DND-41 (cell line): ENCODE measurements at regions not wholly inside any gene's neighbourhood (a gene's known extent, or its start where the extent isn't known, plus 50 kb on each side); places are given as distances from the start of the nearest gene placed in this dataset.

Experiments
- ATAC-seq: fragments of 200-7000 bp; cut with Tn5 transposase; 3 replicates; pipeline ENCODE4 v1.9.1; 2021; ENCODE audit warnings: low read depth; ENCODE audit not compliant: insufficient read depth
- DNase-seq: peaks from one replicate; pipeline ENCODE4 v3.0.0-alpha.2; 2020
- H2AFZ ChIP-seq: 2 replicates; pipeline ENCODE4 v1.6.0; 2012; ENCODE audit warnings: low read depth, low read length
- H3K27ac ChIP-seq: 2 replicates; pipeline ENCODE4 v1.5.1; 2012; ENCODE audit warnings: low read length, inconsistent platforms
- H3K27me3 ChIP-seq: fragments of 200-600 bp; sonication (generic); 2 replicates; pipeline ENCODE4 v1.6.0; 2012; ENCODE audit warnings: low read length, mild to moderate bottlenecking, inconsistent platforms; ENCODE audit not compliant: insufficient read depth, poor library complexity
- H3K36me3 ChIP-seq: 2 replicates; pipeline ENCODE4 v1.5.1; 2012; ENCODE audit warnings: low read length, inconsistent platforms; ENCODE audit not compliant: insufficient read depth
- H3K4me1 ChIP-seq: 2 replicates; pipeline ENCODE4 v1.5.1; 2012; ENCODE audit warnings: mild to moderate bottlenecking, low read length; ENCODE audit not compliant: insufficient read depth
- H3K4me2 ChIP-seq: 2 replicates; pipeline ENCODE4 v1.6.0; 2012; ENCODE audit warnings: mild to moderate bottlenecking, moderate library complexity, low read length, inconsistent platforms; ENCODE audit not compliant: insufficient read depth
- H3K4me3 ChIP-seq, 2 experiments: fragments of 200-600 bp in 1 of 2; shearing (Covaris generic) in 1 of 2; 2 replicates each; pipeline ENCODE4 v1.5.1; 2012 to 2016; ENCODE audit warnings: inconsistent platforms in 2 of 2, low read length in 2 of 2, mild to moderate bottlenecking in 2 of 2, low read depth in 1 of 2, moderate library complexity in 1 of 2
- H3K79me2 ChIP-seq: 2 replicates; pipeline ENCODE4 v1.6.0; 2012; ENCODE audit warnings: low read length, inconsistent platforms; ENCODE audit not compliant: insufficient read depth
- H3K9ac ChIP-seq: 2 replicates; pipeline ENCODE4 v1.6.0; 2012; ENCODE audit warnings: low read depth, mild to moderate bottlenecking, inconsistent platforms, low read length, moderate library complexity
- H3K9me3 ChIP-seq: 2 replicates; pipeline ENCODE4 v1.5.1; 2012; ENCODE audit warnings: low read length, moderate library complexity, mild to moderate bottlenecking, inconsistent platforms; ENCODE audit not compliant: insufficient read depth, severe bottlenecking
- H4K20me1 ChIP-seq: 2 replicates; pipeline ENCODE4 v1.6.0; 2012; ENCODE audit warnings: low read length; ENCODE audit not compliant: insufficient read depth
- EZH2 ChIP-seq: IDR thresholded peaks from 3 replicates; pipeline ENCODE4 v1.6.1; 2012; ENCODE audit warnings: borderline replicate concordance, low read depth, mild to moderate bottlenecking, moderate library complexity, low read length, inconsistent platforms; ENCODE audit not compliant: severe bottlenecking
- TF ChIP-seq, protein P1 (sequence below): IDR thresholded peaks from 2 replicates; pipeline ENCODE4 v1.5.1; 2012; ENCODE audit warnings: borderline replicate concordance, low read length, moderate library complexity, mild to moderate bottlenecking; ENCODE audit not compliant: poor library complexity, severe bottlenecking; ENCODE audit errors: extremely low read depth

GRCh38 chr14:98897605-98898309, 374.2 kb downstream of the BCL11B start:
- Histone ChIP-seq H3K4me1 (no peaks in the 10 kb centered on the region), H2AFZ (no peak overlapping the region), H3K27me3 (no peaks in the 10 kb centered on the region), H4K20me1 (no peaks in the 10 kb centered on the region), H3K4me3 (no peak overlapping the region), H3K79me2 (no peaks in the 10 kb centered on the region), H3K9me3 (no peaks in the 10 kb centered on the region), H3K4me2 (no peak overlapping the region), H3K36me3 (no peaks in the 10 kb centered on the region), H3K27ac (no peak overlapping the region), H3K9ac (no peak overlapping the region)
- ATAC-seq: no peak
- TF ChIP-seq, protein P1, sequence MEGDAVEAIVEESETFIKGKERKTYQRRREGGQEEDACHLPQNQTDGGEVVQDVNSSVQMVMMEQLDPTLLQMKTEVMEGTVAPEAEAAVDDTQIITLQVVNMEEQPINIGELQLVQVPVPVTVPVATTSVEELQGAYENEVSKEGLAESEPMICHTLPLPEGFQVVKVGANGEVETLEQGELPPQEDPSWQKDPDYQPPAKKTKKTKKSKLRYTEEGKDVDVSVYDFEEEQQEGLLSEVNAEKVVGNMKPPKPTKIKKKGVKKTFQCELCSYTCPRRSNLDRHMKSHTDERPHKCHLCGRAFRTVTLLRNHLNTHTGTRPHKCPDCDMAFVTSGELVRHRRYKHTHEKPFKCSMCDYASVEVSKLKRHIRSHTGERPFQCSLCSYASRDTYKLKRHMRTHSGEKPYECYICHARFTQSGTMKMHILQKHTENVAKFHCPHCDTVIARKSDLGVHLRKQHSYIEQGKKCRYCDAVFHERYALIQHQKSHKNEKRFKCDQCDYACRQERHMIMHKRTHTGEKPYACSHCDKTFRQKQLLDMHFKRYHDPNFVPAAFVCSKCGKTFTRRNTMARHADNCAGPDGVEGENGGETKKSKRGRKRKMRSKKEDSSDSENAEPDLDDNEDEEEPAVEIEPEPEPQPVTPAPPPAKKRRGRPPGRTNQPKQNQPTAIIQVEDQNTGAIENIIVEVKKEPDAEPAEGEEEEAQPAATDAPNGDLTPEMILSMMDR: no peak
- no peak for TF ChIP-seq EZH2
- DNase-seq: no peak

- Histone ChIP-seq H3K27me3 (no peaks in the 10 kb centered on the region), H3K4me1 (peaks cover 2% of the 10 kb centered on the region; the same call in 1 of the 2 replicates), H3K4me2 (no peak overlapping the region), H3K27ac (no peak overlapping the region), H2AFZ (no peak overlapping the region), H3K9me3 (no peaks in the 10 kb centered on the region), H3K36me3 (no peaks in the 10 kb centered on the region), H4K20me1 (no peaks in the 10 kb centered on the region), H3K9ac (no peak overlapping the region), H3K79me2 (no peaks in the 10 kb centered on the region), H3K4me3 (no peak overlapping the region)
- DNase-seq (no peak), ATAC-seq (no peak)
- TF ChIP-seq EZH2: no peak
- TF ChIP-seq, protein P1: no peak
Measured at GRCh38 chr14:98899441-98899840, 372.6 kb downstream of the BCL11B start.

- Histone ChIP-seq H3K9me3 (no peaks in the 10 kb centered on the region), H3K79me2 (no peaks in the 10 kb centered on the region), H3K27ac (no peak overlapping the region), H3K27me3 (no peaks in the 10 kb centered on the region), H2AFZ (no peak overlapping the region; the same call in 1 of the 2 replicates), H4K20me1 (no peaks in the 10 kb centered on the region), H3K4me2 (no peak overlapping the region), H3K4me1 (peaks cover 2% of the 10 kb centered on the region; the same call in 1 of the 2 replicates), H3K36me3 (no peaks in the 10 kb centered on the region), H3K4me3 (no peak overlapping the region), H3K9ac (no peak overlapping the region)
- no peak for ATAC-seq
- DNase-seq: no peak
- no peak for TF ChIP-seq EZH2
- TF ChIP-seq, protein P1: no peak
Measured at GRCh38 chr14:98900236-98900635, 371.8 kb downstream of the BCL11B start.
